ENCODE measurements at regions not wholly inside any gene's neighbourhood (a gene's known extent, or its start where the extent isn't known, plus 50 kb on each side); places are given as distances from the start of the nearest gene placed in this dataset.

DNA sequence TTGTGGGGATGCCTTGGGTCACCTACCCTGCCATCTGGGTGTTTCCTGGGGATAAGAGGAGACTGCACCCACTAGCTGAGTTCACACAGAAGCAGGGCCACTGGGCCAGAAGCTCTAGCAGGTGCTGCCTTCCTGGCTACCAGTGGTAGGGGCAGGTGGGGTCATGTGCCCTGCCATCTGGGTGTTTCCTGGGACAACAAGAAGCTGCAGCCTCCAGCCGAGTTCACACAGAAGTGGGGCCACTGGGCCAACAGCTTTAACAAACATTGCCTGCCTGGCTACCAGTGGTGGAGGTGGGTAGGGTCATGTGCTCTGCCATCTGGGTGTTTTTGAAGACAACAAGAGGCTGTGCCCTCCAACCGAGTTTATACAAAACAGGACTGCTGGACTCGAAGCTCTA, 282.2 kb upstream of the SYT4 start:
- intact Hi-C loops (cut with DNase I; ENCODE audit: low total_unique reads), result no loop called here
- Histone ChIP-seq H3K4me1 (no peaks in the 10 kb centered on the region), H3K27ac (no peak overlapping the region), H3K9me3 (no peaks in the 10 kb centered on the region), H3K36me3 (no peaks in the 10 kb centered on the region), H3K27me3 (no peaks in the 10 kb centered on the region), H3K4me3 (no peak overlapping the region)
- 52 to 84% (median 71%) methylated on average over 2 to 3 of the region's 3 CpGs for WGBS, 5 donors
- DNase-seq, result no peak
- TF ChIP-seq EP300 (IDR thresholded peaks at IDR 0.05) (no peak), POLR2A (IDR thresholded peaks at IDR 0.05) (no peak), POLR2AphosphoS5 (IDR thresholded peaks at IDR 0.05) (no peak)
- TF ChIP-seq, protein P1, sequence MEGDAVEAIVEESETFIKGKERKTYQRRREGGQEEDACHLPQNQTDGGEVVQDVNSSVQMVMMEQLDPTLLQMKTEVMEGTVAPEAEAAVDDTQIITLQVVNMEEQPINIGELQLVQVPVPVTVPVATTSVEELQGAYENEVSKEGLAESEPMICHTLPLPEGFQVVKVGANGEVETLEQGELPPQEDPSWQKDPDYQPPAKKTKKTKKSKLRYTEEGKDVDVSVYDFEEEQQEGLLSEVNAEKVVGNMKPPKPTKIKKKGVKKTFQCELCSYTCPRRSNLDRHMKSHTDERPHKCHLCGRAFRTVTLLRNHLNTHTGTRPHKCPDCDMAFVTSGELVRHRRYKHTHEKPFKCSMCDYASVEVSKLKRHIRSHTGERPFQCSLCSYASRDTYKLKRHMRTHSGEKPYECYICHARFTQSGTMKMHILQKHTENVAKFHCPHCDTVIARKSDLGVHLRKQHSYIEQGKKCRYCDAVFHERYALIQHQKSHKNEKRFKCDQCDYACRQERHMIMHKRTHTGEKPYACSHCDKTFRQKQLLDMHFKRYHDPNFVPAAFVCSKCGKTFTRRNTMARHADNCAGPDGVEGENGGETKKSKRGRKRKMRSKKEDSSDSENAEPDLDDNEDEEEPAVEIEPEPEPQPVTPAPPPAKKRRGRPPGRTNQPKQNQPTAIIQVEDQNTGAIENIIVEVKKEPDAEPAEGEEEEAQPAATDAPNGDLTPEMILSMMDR (IDR thresholded peaks at IDR 0.05), result no peak

DNA sequence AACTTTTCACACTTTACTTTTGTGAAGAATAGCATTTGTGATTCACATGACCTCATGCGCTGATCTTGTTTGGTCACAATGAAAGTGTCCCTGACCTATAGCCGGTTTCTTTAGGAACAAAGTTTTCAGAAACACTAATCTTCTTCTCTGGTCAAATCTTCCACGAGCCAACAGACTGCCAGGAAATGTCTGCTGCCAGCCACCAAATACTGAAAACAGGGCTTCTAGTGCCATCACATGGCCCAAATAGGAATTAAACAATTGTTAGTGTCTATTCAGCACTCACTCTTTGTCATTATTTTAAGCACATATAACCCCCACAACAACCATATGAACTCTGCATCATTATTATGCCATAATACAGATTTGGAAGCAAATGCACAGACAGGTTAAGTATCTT, 286.5 kb upstream of the SYT4 start:
- Histone ChIP-seq H3K36me3 (no peaks in the 10 kb centered on the region), H3K27me3 (no peaks in the 10 kb centered on the region), H3K27ac (no peak overlapping the region), H3K4me1 (no peaks in the 10 kb centered on the region), H3K4me3 (no peak overlapping the region), H3K9me3 (no peaks in the 10 kb centered on the region)
- TF ChIP-seq, protein P1 (IDR thresholded peaks at IDR 0.05), result peak in 4 of 7 experiments; percentile 20 to 55 (median 48)
- no peak for TF ChIP-seq POLR2AphosphoS5 (IDR thresholded peaks at IDR 0.05)
- 11 to 25% (median 18%) methylated on average over 3 of the region's 3 CpGs for WGBS, 5 donors
- DNase-seq, result peak; percentile 41 to 60
- intact Hi-C loops (cut with DNase I; ENCODE audit: low total_unique reads), result no loop called here

DNA sequence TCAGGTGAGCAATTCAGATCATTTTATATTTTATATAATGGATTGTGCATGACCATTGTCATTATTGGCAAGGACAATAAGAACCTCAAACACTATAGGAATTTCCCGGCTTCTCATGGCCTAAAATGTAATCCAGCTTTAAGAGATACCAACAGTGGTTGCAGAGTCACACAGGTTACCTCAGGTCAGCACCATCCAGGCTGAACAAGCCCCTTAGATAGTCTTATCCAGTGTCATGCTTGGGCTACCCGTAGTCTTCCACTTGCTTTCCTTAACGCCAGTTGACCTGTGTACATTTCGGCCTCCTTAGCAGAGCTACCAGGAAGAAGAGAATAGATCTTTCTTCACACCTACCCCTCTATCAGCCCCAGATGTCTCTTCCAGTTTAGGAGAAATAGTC, 293.3 kb upstream of the SYT4 start:
- Histone ChIP-seq H3K4me3 (no peak overlapping the region), H3K4me1 (no peaks in the 10 kb centered on the region), H3K9me3 (no peaks in the 10 kb centered on the region), H3K36me3 (no peaks in the 10 kb centered on the region), H3K27ac (no peak overlapping the region), H3K27me3 (no peaks in the 10 kb centered on the region)
- TF ChIP-seq, protein P1 (IDR thresholded peaks at IDR 0.05), result no peak
- no peak for TF ChIP-seq POLR2AphosphoS5 (IDR thresholded peaks at IDR 0.05)
- TF ChIP-seq POLR2A (IDR thresholded peaks at IDR 0.05), result no peak
- TF ChIP-seq EP300 (IDR thresholded peaks at IDR 0.05), result no peak
- intact Hi-C loops (cut with DNase I; ENCODE audit: low total_unique reads), result no loop called here
- no peak for DNase-seq
- 80 to 95% (median 89%) methylated on average over 4 of the region's 4 CpGs for WGBS, 5 donors

DNA sequence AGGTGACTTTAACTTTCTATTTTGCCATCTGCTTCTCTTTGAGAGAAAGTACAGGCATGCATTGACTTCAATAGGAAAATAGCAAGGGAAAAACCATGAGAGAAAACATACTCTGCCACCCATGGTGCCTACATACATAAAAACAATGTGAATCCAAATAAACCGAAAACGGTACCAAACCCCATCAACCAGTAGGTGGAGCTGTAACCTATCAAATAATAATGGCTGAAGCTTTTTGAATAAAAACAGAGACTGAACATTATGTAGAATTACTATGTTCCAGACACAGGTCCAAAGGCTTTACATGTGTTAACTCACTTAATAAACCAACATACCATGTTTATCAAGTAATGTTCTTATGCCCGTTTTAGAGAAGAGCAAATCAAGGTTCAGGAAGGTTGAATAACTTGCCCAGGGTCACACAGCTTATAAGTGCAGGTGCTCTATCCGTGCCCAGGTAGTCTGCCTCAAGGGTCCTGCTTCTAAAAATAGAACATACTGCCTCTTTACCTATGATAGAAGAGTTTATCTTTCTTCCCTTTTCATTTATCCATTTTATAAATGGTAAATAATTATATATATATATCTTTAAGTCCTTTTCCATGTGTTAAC, 293.9 kb upstream of the SYT4 start:
- no peaks in the 10 kb centered on the region for H3K4me1 ChIP-seq
- H3K27ac ChIP-seq, result no peak overlapping the region
- no peak for TF ChIP-seq POLR2AphosphoS5 (IDR thresholded peaks at IDR 0.05)
- TF ChIP-seq, protein P1 (IDR thresholded peaks at IDR 0.05), result peak in 5 of 7 experiments; percentile 57 to 86 (median 74)
- whole genome bisulfite sequencing, 5 donors, result 13 to 20% (median 18%) methylated on average over 4 of the region's 4 CpGs
- intact Hi-C loops (cut with DNase I; ENCODE audit: low total_unique reads), result no loop called here
- no peaks in the 10 kb centered on the region for H3K9me3 ChIP-seq
- no peaks in the 10 kb centered on the region for H3K27me3 ChIP-seq
- H3K4me3 ChIP-seq, result no peak overlapping the region
- no peaks in the 10 kb centered on the region for H3K36me3 ChIP-seq
- DNase-seq, result peak; percentile 45 to 75
